C4-2B (cell line): ENCODE measurements at regions not wholly inside any gene's neighbourhood (a gene's known extent, or its start where the extent isn't known, plus 50 kb on each side); places are given as distances from the start of the nearest gene placed in this dataset.

ENCODE experiments used
- ZFX ChIP-seq: fragments of 450-650 bp; IDR thresholded peaks from 2 replicates; pipeline ENCODE4 v1.6.1; 2017
- TF ChIP-seq, protein P1 (sequence below): fragments of 450-650 bp; conservative IDR thresholded peaks from 2 replicates; pipeline ENCODE4 v1.5.1; 2017; ENCODE audit warnings: mild to moderate bottlenecking

- TF ChIP-seq, protein P1, sequence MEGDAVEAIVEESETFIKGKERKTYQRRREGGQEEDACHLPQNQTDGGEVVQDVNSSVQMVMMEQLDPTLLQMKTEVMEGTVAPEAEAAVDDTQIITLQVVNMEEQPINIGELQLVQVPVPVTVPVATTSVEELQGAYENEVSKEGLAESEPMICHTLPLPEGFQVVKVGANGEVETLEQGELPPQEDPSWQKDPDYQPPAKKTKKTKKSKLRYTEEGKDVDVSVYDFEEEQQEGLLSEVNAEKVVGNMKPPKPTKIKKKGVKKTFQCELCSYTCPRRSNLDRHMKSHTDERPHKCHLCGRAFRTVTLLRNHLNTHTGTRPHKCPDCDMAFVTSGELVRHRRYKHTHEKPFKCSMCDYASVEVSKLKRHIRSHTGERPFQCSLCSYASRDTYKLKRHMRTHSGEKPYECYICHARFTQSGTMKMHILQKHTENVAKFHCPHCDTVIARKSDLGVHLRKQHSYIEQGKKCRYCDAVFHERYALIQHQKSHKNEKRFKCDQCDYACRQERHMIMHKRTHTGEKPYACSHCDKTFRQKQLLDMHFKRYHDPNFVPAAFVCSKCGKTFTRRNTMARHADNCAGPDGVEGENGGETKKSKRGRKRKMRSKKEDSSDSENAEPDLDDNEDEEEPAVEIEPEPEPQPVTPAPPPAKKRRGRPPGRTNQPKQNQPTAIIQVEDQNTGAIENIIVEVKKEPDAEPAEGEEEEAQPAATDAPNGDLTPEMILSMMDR, result no peak
- no peak for TF ChIP-seq ZFX
Observed at GRCh38 chr7:32145911-32146310, 75.7 kb upstream of the PDE1C start.
